Limb (tissue), 2 donors: ENCODE measurements at regions not wholly inside any gene's neighbourhood (a gene's known extent, or its start where the extent isn't known, plus 50 kb on each side); places are given as distances from the start of the nearest gene placed in this dataset.
"Not testable (repeated sequence)": the region's sequence is repeated elsewhere in the genome, so short reads cannot be mapped to it uniquely, and the experiment has no call there.

Experiments
- DNase-seq, 2 donors: peaks; one replicate each; pipeline ENCODE4 v3.0.0-alpha.2; 2016; ENCODE audit errors: extremely low spot score in 2 of 2

DNA sequence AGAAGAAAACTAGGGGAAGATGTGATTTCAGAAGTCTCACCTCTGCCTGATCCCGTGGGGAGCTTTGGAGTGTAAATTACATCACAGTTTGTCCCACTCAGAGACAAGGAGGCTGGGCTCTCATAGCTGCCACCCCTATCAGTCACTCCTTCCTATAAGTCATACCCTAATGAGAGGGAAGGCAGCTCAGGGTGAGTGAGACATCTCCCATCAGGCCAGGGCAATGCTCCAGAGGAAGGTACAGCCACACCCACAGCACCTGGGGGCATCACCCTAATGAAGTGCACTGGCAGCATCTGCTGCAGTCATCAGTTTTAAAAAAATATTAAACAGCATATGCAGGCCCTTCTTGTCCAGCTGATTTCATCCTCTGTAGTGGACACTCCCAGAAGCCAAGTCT is 223.1 kb upstream of the NBPF12 start:
- DNase-seq: not testable (repeated sequence)

DNA sequence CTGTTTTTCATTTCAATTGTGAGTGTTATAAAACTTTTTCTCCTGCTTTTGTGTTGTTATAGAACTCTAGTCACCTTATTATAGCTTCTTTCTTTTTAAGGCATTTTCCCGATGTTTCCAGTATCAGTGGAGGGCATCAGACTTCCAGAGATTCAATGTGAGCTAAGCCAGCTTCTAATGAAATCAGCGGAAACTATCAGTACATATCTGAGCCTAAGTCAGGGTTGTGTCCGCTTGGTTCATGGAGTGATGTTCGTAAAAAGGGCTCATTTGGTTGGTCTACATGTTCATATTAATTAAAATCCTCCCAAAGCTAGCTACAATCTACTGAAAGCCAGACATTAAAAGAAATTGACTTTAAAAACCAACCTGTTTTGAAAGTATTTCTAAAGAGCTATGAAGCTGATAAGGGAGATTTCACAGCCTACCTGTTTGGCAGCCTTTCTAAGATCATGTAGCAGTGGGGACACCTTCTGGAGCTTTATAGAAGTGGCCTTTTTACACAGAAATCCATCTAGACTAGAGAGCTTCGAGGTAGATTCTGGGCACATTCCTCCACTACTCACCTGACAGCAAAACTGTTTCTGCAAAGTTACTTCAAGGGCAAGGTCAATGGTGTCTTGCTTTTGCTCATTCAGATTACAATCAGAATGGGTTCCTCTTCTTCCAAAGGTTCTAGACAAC is 227.1 kb upstream of the NBPF12 start:
- DNase-seq: peak in 1 of 2 donors; percentile 2

DNA sequence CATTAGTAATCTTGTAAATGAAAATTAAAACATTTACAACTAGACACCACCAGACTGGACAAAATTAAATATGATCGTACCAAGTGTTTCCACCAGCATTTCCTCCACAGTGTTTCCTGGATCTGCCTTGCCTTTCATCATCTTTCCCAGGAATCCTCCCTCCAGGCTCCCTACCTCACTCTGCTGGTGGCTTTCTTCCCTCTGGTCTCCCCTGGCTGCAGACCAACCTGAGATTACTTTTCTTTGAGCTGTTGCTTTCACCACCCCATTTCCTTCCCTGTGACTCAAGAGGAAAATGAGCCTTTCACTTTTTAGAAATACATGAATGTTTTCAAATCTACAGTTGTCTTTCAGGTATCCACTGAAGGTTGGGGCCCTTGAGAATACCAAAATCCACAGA is 228.8 kb upstream of the NBPF12 start:
- not testable (repeated sequence) for DNase-seq

DNA sequence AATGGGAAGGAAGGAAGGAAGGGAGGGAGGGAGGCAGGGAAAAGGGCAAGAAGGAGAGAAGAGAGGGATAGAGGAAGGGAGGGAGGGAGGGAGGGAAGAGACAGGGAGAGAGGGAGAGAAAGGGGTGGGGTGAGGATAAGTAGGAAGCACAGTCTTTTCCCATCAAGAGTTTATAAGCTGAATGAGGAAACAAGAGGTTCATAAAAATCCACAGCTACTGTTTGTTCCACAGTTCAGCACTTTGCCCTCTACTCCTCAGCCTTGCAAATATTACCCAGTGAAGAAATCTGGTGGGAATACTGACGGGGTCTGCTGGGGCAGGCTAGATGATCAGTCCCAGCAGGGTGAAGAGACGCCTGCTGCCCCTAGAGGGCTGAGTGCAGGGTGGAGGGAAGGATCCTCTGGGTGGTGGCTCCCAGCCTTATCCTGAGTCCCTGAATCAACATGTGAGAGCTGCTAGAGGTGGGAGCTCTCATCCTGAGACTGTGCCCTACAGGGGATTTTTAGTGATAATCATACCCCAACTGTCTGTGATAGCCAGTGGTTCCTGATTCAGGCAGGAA is 233.9 kb upstream of the NBPF12 start:
- not testable (repeated sequence) for DNase-seq

DNA sequence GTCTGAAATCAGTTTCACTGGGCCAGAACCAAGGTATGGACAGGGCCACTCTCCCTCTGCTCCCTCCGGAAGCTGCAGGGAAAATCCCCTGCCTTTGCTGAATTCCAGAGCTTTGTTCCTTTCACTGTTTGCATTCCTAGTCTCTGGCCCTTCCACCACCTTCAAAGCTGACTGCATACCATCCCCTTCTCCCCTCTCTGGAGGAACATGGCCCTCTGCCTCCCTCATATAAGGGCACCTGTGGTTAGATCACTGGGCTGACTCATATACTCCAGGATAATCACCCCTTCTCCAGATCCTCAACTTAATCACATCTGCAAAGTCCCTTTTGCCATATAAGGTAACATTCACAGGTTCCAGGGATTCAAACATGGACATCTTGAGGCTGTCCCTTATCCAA is 236.8 kb upstream of the NBPF12 start:
- DNase-seq: not testable (repeated sequence)

DNA sequence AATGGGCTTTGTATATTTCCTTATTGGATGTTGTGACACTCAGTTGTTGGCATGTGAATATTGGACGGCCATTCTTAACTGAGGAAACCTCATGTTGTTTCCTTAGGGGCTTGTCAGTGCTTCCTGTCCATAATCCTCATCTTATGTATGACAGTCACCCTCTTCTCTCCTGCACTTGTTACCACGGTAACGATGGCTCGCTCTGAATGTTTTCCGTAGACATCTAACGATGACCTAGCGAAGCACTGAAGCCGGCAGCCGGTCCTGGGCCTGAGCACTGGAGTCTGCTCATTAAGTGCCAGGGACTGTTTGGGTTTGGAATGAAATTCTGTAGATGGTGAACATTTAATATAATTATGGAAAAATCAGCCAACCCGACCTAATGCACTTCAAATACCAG is 242.7 kb upstream of the NBPF12 start:
- DNase-seq: not testable (repeated sequence)

DNA sequence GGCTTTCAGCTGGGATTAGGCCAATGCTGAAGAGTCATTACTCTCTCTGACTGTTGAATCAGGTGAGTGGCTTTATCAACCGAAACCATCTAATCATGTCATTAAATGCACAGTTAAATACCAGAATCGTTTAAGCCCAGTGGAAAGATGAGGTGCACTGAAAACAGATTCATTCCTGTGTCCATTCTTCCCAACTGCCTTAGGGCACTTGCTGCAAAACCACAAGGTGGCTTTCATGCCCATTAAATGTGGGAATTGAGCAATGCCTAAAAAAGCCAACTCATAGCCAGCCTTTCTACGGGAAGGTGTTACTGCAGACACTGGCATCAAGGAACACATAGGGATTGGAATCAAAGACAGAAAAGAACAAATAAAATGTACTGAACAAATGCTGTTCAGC is 246.3 kb upstream of the NBPF12 start:
- DNase-seq: not testable (repeated sequence)

DNA sequence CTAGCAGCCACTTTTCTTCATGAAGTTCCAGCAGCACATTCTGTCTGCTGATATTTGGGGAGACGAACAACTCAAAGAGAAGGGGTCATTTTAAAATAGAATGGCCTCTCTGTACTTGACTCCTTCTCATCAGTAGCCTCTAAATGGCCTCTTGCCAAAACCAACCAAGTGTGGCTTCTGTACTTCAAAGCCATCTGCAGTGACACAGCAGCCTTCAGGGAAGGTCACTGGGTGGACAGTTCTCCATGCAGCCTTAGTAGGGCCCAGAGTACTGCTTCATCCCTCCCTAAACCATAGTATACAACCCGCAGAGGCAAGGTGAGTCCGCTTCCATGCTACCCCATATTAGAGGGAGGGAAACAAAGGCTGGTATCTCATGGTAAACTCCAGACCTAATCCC is 249.2 kb upstream of the NBPF12 start:
- DNase-seq: not testable (repeated sequence)

DNA sequence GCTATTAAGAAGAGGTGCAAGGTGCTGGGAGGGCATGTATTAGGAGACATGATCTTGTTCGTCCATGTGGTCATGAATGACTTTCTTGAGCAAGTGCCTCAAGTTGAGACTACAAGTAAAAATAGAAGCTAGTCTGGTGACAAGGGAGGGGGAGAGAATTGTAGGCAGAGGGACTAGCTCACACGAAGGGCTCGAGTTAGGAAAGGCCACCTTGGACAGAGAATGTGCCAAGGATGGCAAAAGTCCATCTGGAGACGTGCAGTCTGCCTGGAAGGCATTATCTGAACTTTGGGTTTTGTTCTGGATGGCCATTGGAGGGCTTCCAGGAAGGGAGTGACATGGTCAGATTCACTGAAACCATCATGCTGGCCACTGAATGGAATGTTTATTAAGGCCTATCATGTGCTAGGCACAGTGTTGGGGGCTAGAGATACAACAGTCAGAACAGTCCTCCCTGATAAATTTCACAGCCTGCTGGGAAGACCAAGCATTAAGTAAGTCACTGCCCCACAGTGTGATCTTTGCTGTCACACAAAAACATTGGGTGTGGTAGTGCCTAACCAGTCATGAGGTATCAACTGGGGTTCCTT is 251.3 kb upstream of the NBPF12 start:
- not testable (repeated sequence) for DNase-seq

DNA sequence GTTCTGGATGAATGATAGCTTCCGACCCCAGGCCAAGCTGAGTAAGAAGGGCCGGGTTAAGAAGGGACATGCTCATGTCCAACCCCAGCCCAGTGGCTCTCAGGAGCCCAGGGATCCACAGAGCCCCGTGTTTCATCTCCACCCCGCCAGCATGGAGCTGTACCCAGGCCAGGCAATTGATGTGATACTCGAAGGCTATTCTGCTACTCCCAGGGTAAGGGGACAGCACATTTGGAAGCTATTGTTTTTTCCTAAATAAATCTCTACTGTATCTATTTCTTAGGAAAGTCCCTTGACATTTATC is 255.0 kb upstream of the NBPF12 start:
- DNase-seq: not testable (repeated sequence)

DNA sequence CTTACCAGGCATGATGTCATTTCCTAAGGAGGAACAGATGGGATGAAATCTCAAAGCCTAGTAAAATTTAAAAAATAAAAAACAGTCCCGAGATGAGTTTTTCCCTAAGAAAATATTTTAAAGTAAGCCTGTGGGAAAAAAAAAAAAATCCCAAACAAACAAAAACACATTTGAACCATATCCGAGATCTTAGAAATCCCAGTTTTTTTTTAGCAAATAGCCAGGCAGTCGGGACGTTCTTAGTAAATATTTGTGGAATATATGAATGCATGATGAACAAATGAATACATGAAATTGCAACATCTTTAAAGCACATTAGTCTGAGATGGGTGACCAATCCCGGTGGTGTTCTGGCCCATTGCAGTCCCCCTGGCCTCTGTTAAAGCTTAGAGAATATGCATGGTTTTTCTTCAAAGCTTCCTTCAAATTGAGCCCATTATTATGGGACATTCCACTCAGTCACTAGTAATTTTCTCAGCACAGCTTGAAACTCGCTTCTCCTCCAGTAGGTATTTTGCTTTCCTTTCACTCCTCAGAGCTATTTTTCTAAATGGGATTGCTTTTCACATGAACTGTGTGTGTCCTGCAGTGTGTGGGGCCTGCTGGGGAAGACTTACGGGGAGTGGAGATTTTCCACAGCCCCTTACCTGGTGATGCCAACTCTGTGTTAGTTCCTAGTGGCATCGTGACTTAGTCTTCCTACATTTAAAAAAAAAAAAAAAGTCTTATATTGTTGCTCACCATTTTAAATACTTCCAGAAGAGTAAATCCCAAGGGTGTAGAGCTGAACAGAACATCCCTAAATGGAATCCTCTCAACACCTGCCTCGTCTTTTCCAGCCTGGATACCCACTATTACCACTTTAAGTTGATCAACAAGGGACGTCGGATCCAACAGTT is 255.6 kb upstream of the NBPF12 start:
- DNase-seq: not testable (repeated sequence)

DNA sequence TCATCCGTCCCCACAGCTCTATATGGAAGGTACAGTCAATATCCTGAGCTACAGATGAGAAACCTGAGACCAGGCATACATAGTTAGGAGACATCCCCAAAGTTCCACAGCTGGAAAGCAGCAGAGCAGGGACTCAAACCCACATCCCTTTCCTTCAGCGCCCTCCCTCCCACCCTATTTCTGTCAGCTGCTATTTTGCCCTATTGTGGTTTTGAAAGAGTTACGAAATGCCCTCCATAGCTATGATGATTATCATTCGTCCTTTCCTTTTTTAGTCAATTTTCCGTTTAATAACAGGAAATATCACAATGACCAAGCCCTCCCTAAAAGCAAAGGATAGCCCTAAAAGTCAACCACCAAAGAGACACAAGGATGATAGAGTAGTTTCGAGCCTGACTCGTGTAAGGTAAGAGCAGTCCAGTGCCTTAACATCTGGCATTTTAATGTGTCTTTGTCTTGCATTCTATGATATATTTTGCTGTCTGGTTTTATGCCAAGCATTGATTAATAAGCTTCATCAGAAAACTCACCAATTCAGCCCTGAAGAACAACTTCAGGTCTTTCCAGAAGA is 264.3 kb upstream of the NBPF12 start:
- DNase-seq: not testable (repeated sequence)

DNA sequence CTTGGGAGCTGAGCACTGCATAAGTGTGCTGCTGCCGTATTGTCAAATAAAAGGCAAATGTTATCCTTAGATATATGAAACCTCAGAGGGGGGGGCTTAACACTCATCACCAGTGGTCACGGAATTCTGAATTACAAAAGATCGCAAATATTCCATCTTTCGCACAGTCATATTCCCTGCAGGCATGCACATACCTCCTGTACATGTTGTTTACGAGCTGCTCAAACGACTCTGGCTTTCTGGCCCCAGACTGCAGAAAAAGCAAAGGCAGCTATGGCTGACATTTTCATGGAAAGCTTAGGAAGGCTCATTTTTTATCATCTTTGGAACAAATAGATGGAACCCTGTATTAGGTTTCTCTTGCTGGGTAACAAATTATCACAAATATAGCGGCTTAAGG is 265.5 kb upstream of the NBPF12 start:
- DNase-seq: not testable (repeated sequence)

DNA sequence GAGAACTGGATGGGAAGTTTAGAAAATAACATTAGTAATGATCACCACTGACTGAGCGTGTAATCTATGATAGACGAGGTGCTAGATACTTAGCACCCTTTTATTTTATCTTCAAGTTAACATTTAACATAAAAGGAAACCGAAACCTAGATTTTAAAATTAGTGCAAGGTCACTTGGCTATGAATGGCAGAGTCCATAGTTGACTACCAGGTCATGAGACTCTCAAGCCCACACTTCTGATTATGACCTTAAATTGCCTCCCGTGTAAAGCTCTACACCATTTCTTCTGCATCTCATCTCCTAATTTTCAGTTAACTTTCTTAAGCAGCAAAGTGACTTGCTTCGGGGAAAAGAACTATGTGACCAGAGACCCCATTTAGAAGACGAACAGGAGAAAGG is 266.5 kb upstream of the NBPF12 start:
- DNase-seq: not testable (repeated sequence)

DNA sequence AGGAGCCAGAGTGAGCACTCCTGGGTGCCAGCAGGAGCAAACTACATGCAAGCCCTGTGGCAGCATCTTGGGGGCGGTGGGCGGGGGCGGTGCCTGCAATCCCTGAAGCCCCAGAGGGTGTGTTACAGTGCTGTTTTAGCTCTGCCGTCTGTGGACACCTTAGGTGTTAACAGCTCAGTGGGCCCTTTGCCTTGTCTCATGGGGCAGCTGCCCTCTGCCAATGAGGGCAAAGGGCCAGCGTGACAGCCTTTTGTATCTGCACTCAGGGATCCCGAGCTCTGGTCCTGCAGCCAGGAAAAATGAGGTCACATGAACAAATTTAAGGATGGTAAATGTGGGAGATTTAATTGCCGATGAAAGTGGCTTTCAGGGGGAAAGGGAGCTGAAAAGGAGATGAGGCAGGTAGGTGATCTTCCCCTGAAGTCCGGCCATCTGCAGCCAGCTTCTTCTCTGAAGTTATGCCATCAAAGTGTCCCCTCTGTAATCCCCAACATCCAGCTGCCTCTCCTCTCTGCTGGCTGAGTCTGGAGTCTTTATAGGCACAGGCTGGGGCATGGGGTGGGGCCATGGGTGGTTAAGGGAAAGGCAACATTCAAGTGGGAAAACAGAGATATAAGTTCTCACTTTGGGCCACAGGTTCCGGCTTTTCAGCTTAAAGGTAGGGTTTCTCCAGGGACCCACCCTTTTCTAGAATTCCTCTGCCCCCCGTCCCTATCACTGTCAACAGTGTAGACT is 267.1 kb upstream of the NBPF12 start:
- not testable (repeated sequence) for DNase-seq

DNA sequence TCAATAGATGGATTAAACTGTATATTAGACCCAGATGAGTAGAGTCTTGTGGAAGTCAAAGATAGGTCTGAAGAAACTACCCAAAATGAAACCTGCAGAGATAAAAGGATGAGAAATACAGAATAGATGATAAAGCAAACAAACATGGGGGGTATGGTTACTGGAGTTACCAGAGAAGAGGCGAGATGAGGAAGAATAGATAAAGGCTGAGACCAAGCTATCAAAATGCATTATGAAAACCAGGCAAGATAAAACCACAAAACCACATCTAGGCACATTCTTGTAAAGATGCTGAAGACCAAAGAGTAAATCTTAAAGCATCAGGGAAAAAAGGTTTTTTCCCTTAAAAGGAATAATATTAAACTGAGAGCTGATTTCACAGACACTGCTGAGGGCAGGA is 271.8 kb upstream of the NBPF12 start:
- DNase-seq: not testable (repeated sequence)

DNA sequence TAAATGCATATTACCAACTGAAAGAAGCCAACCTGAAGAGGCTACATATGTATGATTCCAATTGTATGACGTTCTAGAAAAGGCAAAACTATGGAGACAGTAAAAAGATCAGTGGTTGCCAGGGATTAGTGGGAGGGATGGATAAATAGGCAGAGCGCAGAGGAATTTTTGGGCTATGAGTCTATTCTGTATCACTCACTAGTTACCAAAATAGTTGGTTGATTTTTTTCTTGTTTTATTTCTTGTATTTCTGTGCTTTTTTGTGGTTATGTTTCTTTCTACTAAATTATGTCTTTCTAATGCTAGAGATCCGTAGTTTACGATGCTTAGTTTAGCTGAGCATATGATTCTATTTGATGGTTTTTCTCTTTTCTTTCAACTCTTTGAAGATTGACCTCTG is 277.9 kb upstream of the NBPF12 start:
- not testable (repeated sequence) for DNase-seq

DNA sequence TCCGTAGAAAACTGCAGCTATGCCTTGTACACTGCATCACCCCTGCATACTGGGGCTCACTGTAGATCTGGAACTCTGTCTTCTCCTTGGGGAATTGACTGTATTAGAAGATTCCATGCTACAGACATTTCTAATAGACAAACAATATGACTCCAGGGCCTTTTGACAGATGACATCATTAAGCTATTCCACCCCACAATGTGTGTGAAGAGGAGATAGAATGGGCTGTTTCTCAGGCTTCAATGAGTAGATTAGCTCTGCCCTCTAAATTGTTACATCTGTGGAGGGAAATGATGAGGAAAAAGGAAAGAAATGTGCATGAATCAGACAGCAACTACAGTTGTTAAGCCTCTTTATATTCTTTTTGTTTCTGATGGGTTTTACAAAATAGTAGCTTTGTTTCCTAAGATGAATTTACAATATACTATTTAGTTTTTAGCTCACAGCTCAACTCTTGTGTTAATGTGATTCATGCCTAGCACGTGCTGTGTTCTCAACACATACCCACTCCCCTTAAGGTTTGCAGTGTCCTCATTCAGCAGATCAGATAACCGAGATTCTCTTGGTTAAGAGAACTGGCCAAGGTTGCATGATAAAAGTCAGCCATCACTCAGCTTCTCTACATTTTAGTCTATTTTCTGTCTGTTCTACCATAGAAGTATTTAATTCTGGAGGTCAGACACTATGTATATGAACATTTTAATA is 281.6 kb upstream of the NBPF12 start:
- DNase-seq: not testable (repeated sequence)

DNA sequence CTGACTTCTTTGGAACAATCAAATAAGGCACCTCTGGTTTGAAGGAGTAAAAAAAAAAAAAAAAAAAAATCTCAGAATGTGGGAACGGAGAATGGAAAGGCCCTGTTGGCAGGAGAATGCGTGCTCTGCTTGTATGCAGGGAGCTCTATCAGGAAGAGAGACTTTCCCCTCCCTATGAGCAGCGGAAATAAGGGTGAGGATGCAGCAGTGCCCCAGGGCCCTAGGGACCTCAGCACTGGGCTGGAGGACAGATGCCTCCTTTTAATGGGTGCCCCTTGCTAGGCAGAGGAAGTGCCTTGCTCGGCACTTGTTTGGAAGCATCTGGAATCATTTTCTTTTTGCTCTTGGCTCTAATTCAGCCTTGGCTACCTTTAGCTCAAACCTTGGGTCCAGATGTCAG is 283.4 kb upstream of the NBPF12 start:
- not testable (repeated sequence) for DNase-seq

DNA sequence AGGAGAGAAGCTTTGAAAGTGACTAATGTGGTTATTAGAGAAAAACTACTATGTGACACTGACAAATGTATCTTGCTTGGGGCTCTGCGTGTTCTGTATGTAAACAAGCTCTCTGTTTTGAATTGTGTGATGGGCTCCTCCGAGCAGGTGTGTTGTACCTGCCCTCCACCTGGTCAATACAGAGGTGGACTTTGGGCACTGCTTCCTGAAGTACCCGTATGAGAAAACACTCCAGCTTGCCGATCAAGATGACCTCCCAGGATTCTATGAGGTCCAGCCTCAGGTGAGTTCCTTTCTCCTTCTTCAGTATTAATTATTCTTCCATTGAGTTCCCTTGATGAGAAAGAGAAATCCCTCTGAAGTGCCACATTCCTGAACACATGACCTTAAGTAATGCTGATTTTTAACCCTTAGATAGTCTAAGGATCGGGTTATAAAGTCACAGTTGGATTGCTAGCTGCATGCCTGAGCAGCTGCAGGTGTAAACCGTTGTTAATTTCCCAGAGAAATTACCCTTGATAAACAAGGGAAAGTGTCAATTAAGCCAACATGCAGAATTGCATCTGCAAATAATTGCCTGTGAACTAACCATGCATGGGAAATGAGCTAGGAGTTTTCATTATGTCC is 292.0 kb upstream of the NBPF12 start:
- DNase-seq: not testable (repeated sequence)
